ENCODE measurements at regions not wholly inside any gene's neighbourhood (a gene's known extent, or its start where the extent isn't known, plus 50 kb on each side); places are given as distances from the start of the nearest gene placed in this dataset.

- no peak for DNase-seq
These were observed 285.1 kb downstream of the TNS1 start for GRCh38 chr2:217717646-217718045.

GRCh38 chr2:217715484-217715883 is 287.3 kb downstream of the TNS1 start:
- DNase-seq: no peak

- peak; percentile 4 for DNase-seq
These were observed 288.5 kb downstream of the TNS1 start for GRCh38 chr2:217714287-217714751.

- DNase-seq: peak; percentile 43
These were observed 289.2 kb downstream of the TNS1 start for GRCh38 chr2:217713395-217714286.

GRCh38 chr2:217712431-217712830 is 290.4 kb downstream of the TNS1 start:
- DNase-seq: no peak

GRCh38 chr2:217711188-217711587 is 291.6 kb downstream of the TNS1 start:
- no peak for DNase-seq

- DNase-seq: no peak
These were observed 292.5 kb downstream of the TNS1 start for GRCh38 chr2:217710211-217710765.

GRCh38 chr2:217709478-217710210 is 293.2 kb downstream of the TNS1 start:
- no peak for DNase-seq

- DNase-seq: no peak
These were observed 295.6 kb downstream of the TNS1 start for GRCh38 chr2:217707131-217707611.

GRCh38 chr2:217706513-217706912 is 296.3 kb downstream of the TNS1 start:
- no peak for DNase-seq

GRCh38 chr2:217706095-217706494 is 296.7 kb downstream of the TNS1 start:
- DNase-seq: no peak

GRCh38 chr2:217705461-217705860 is 297.3 kb downstream of the TNS1 start:
- DNase-seq: no peak

- no peak for DNase-seq
These were observed 298.8 kb downstream of the TNS1 start for GRCh38 chr2:217703999-217704398.

GRCh38 chr2:217703102-217703501 is 299.7 kb downstream of the TNS1 start:
- DNase-seq: no peak

GRCh38 chr2:217701622-217702021 is 301.2 kb downstream of the TNS1 start:
- no peak for DNase-seq

GRCh38 chr2:217698691-217699090 is 304.1 kb downstream of the TNS1 start:
- no peak for DNase-seq

- DNase-seq: no peak
These were observed 307.7 kb downstream of the TNS1 start for GRCh38 chr2:217695033-217695520.

- no peak for DNase-seq
These were observed 308.5 kb downstream of the TNS1 start for GRCh38 chr2:217694291-217694690.

- no peak for DNase-seq
These were observed 309.4 kb downstream of the TNS1 start for GRCh38 chr2:217693363-217693762.

GRCh38 chr2:217691920-217692666 is 310.7 kb downstream of the TNS1 start:
- no peak for DNase-seq

- no peak for DNase-seq
These were observed 311.3 kb downstream of the TNS1 start for GRCh38 chr2:217691516-217691915.

GRCh38 chr2:217689053-217689452 is 313.7 kb downstream of the TNS1 start:
- DNase-seq: no peak

- DNase-seq: no peak
These were observed 314.3 kb downstream of the TNS1 start for GRCh38 chr2:217688494-217688893.
